CD4-positive, alpha-beta T cell treated with Interleukin-12 subunit alpha and Interleukin-12 subunit beta, for 1 hour (primary cell): ENCODE measurements at regions not wholly inside any gene's neighbourhood (a gene's known extent, or its start where the extent isn't known, plus 50 kb on each side); places are given as distances from the start of the nearest gene placed in this dataset.
A peak's percentile ranks its signal among the peaks of the same experiment; 100 is the strongest.
"Not testable (repeated sequence)": the region's sequence is repeated elsewhere in the genome, so short reads cannot be mapped to it uniquely, and the experiment has no call there.

Source experiments
- DNase-seq: peaks from one replicate; pipeline ENCODE4 v3.0.0-alpha.2; 2020

- DNase-seq = no peak
Observed at GRCh38 chr1:184851822-184852746, 97.4 kb upstream of the EDEM3 start.

DNA sequence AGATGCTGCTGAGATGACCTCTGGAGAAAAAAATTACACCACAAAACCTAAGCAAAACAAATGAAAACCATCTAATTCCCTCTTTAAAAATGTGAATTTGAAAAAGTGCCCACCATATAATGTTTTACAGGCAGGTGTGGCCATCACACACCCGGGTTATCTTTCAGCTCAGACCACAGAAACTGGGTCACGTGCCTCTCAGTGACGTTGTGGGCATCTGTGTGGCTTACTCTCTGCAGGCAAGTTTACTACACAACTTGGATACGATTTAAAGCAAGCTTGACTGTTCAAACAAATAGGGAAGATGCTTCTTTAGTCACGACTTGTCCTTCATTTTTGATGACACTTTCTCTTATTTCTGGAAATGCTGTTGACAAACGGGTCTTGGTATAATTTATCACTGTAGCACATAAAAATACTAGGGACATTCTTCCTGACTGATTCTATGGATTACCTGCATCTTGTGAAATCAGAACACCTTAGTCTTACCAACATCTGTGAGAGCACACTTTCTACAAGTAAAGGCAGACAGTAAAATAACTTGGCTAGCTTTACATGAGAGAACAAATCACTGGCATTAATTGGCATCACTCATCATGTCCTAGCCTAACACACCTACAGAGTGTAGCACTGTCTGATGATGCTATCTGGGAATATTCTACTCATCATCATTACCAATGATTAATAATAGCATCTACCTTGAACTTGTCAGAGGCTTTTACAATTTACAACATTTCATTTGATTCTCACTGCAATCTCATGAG is 89.3 kb upstream of the EDEM3 start:
- peak; percentile 76 for DNase-seq

- peak; percentile 80 for DNase-seq
Observed at GRCh38 chr1:184840596-184840995, 85.9 kb upstream of the EDEM3 start.

DNA sequence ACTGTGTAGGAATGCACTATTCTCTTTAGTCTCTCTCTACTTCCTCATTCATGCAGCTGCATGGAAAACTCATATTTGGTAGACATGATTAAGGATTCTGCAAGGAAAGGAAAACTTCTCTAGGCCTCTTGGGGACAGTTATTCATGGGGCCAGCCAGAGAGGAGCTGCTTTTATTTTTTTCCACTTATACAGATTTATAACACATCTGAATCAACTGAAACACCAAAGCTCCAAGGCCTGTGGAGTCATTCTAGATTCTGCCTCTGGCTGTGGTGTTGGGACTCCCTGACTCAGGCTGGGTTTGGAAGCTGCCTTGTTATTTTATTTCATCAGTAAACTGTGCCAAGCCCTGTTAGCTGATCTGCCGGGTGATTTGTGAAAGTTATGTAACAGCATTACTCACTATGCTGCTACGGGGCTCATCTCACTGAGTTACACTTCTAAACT is 83.9 kb upstream of the EDEM3 start:
- no peak for DNase-seq

GRCh38 chr1:184836934-184837895 is 82.6 kb upstream of the EDEM3 start:
- no peak for DNase-seq

DNA sequence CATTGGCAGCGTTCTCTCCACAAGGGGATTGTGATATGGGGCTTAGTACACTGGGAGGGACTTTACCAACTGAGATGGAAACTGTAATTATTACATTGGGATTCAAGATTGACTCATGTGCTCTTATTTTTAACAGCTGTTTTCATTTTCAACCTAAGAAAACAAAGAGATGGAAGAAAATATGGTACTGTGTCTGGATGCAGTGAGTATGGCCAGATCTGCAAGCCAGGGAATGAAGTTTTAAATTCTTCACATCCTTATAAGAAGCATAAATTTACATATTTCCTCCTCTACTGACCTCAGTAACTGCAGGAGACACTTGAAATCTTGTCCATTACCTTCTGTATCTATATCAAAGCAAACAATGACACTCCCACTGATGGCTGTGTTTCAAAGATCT is 81.5 kb upstream of the EDEM3 start:
- no peak for DNase-seq

DNA sequence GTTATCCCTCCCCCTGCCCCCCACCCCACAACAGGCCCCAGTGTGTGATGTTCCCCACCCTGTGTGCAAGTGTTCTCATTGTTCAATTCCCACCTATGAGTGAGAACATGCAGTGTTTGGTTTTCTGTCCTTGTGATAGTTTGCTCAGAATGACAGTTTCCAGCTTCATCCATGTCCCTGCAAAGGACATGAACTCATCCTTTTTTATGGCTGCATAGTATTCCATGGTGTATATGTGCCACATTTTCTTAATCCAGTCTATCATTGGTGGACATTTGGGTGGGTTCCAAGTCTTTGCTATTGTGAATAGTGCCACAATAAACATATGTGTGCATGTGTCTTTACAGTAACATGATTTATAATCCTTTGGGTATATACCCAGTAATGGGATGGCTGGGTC is 79.3 kb upstream of the EDEM3 start:
- DNase-seq = not testable (repeated sequence)

DNA sequence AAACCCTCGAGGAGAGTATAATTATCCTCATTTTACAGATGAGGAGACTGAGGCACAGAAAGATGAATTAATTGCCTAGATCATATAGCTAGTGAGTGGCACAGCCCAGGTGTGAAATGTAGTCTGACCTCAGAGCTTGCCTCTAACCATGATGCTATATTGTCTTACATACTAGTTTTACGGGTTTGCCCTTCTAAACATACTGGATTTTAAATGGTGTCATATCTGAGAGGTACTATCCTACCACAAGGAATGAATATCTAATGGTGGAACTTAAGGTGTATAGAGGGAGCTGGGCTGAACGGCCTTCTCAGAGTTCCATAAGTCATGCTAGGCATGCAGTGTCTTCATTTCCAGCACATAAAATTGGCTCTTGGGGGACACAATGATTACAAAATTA is 77.9 kb upstream of the EDEM3 start:
- no peak for DNase-seq

GRCh38 chr1:184829496-184829895 is 74.8 kb upstream of the EDEM3 start:
- DNase-seq = not testable (repeated sequence)

- no peak for DNase-seq
Observed at GRCh38 chr1:184828369-184828717, 73.7 kb upstream of the EDEM3 start.

- no peak for DNase-seq
Observed at GRCh38 chr1:184827600-184828368, 73.1 kb upstream of the EDEM3 start.

- no peak for DNase-seq
Observed at GRCh38 chr1:184826001-184826400, 71.3 kb upstream of the EDEM3 start.

DNA sequence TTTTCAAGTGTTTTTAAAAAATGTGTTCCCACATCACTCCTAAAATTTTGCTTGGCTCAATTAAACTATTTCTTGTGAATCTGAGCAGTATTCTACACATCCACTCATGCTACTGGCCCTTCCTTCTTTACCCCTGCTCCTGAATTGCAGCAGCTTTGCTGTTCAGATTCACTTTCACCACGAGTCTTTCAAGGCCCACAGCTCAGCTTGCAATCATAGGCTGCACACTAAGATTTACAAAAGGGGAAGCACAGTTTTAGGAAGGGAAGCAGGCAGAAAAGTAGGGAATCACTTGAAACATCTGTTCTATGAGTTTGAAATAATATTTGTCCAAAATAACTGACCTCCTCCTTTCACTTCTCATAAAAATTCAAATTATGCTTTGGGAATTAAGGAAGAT is 70.9 kb upstream of the EDEM3 start:
- DNase-seq = no peak

GRCh38 chr1:184824691-184825323 is 70.1 kb upstream of the EDEM3 start:
- DNase-seq = no peak

GRCh38 chr1:184823080-184823479 is 68.4 kb upstream of the EDEM3 start:
- no peak for DNase-seq

GRCh38 chr1:184822267-184822666 is 67.6 kb upstream of the EDEM3 start:
- no peak for DNase-seq

GRCh38 chr1:184821658-184822057 is 67.0 kb upstream of the EDEM3 start:
- no peak for DNase-seq

GRCh38 chr1:184820956-184821355 is 66.3 kb upstream of the EDEM3 start:
- no peak for DNase-seq

DNA sequence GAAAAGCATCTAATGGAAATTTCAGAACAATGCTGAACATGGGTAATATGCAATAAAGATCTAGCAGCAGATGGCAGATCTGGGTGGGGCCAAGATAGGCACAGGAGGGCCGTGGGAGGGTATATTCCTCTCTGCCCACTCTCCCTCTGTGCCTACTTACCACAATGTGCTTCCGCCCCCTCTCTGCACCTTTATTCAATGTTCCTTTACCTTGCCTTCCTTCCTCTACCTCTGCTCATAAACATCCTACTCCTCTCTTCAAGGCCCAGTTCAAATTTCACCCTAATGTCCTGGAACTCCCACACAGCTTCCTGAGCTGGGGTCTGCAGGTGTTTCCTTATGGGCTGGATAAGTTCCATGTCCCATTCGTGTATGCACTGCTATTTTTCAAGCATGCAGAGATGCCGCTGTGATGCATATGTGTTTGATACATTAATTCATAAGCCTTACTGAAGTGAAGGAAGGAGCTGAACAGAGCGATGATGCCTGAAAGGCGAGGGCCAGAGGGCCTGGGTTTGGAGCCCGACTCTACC is 65.6 kb upstream of the EDEM3 start:
- no peak for DNase-seq

- DNase-seq = no peak
Observed at GRCh38 chr1:184818646-184819045, 64.0 kb upstream of the EDEM3 start.

GRCh38 chr1:184817003-184817402 is 62.3 kb upstream of the EDEM3 start:
- DNase-seq = not testable (repeated sequence)
